Osteocyte (in vitro differentiated cells): ENCODE measurements at regions not wholly inside any gene's neighbourhood (a gene's known extent, or its start where the extent isn't known, plus 50 kb on each side); places are given as distances from the start of the nearest gene placed in this dataset.
A peak's percentile ranks its signal among the peaks of the same experiment; 100 is the strongest.
"Not testable (repeated sequence)": the region's sequence is repeated elsewhere in the genome, so short reads cannot be mapped to it uniquely, and the experiment has no call there.

Source experiments
- DNase-seq: peaks from one replicate; pipeline ENCODE4 v3.0.0; 2021; ENCODE audit warnings: mixed read lengths; ENCODE audit not compliant: unreplicated experiment; ENCODE audit errors: extremely low spot score
- H3K27ac Mint-ChIP-seq: one replicate; pipeline ENCODE4 v1.8.0; 2021; ENCODE audit warnings: mild to moderate bottlenecking, mixed read lengths; ENCODE audit not compliant: unreplicated experiment
- H3K27me3 Mint-ChIP-seq: one replicate; pipeline ENCODE4 v1.8.0; 2021; ENCODE audit warnings: mixed read lengths; ENCODE audit not compliant: unreplicated experiment
- H3K36me3 Mint-ChIP-seq: one replicate; pipeline ENCODE4 v1.8.0; 2021; ENCODE audit warnings: mixed read lengths; ENCODE audit not compliant: unreplicated experiment
- H3K4me1 Mint-ChIP-seq: one replicate; pipeline ENCODE4 v1.8.0; 2021; ENCODE audit warnings: mixed read lengths; ENCODE audit not compliant: unreplicated experiment
- H3K4me3 Mint-ChIP-seq: one replicate; pipeline ENCODE4 v1.8.0; 2021; ENCODE audit warnings: mild to moderate bottlenecking, moderate library complexity, mixed read lengths; ENCODE audit not compliant: unreplicated experiment
- H3K9me3 Mint-ChIP-seq: one replicate; pipeline ENCODE4 v1.8.0; 2021; ENCODE audit warnings: mixed read lengths; ENCODE audit not compliant: unreplicated experiment
- CTCF ChIP-seq: fragments of 200-600 bp; sonication (generic); IDR thresholded peaks from 2 replicates; pipeline ENCODE4 v1.5.0; 2021; ENCODE audit warnings: antibody characterized with exemption, mild to moderate bottlenecking, moderate library complexity

- no peak for DNase-seq
- Mint-ChIP-seq H3K4me1 (peaks cover 40% of the 10 kb centered on the region), H3K27me3 (no peaks in the 10 kb centered on the region), H3K9me3 (no peaks in the 10 kb centered on the region), H3K36me3 (no peaks in the 10 kb centered on the region), H3K27ac (peak overlapping the region; percentile 14), H3K4me3 (no peak overlapping the region)
- TF ChIP-seq CTCF: no peak
Observed at GRCh38 chrX:115388879-115389278, 99.4 kb downstream of the LUZP4 start.

GRCh38 chrX:115390078-115390477 lies 100.6 kb downstream of the LUZP4 start:
- peak overlapping the region; percentile 53 for H3K27ac Mint-ChIP-seq
- peaks cover 40% of the 10 kb centered on the region for H3K4me1 Mint-ChIP-seq
- no peak overlapping the region for H3K4me3 Mint-ChIP-seq
- H3K36me3 Mint-ChIP-seq: no peaks in the 10 kb centered on the region
- TF ChIP-seq CTCF: peak; percentile 22
- no peaks in the 10 kb centered on the region for H3K9me3 Mint-ChIP-seq
- DNase-seq: no peak
- H3K27me3 Mint-ChIP-seq: no peaks in the 10 kb centered on the region

- TF ChIP-seq CTCF: no peak
- no peak overlapping the region for H3K27ac Mint-ChIP-seq
Observed at GRCh38 chrX:115392031-115392430, 102.5 kb downstream of the LUZP4 start.

GRCh38 chrX:115392871-115393270 lies 103.4 kb downstream of the LUZP4 start:
- Mint-ChIP-seq H3K4me3 (no peak overlapping the region), H3K27me3 (no peaks in the 10 kb centered on the region), H3K9me3 (peaks cover 2% of the 10 kb centered on the region), H3K4me1 (peaks cover 41% of the 10 kb centered on the region), H3K36me3 (no peaks in the 10 kb centered on the region), H3K27ac (no peak overlapping the region)
- TF ChIP-seq CTCF: no peak
- DNase-seq: no peak

More at GRCh38 chrX:115392031-115392430, 102.5 kb downstream of the LUZP4 start:
- H3K36me3 Mint-ChIP-seq: no peaks in the 10 kb centered on the region
- no peaks in the 10 kb centered on the region for H3K9me3 Mint-ChIP-seq
- no peak overlapping the region for H3K4me3 Mint-ChIP-seq
- H3K27me3 Mint-ChIP-seq: no peaks in the 10 kb centered on the region
- no peak for DNase-seq
- peaks cover 40% of the 10 kb centered on the region for H3K4me1 Mint-ChIP-seq

- TF ChIP-seq CTCF: no peak
- no peaks in the 10 kb centered on the region for H3K36me3 Mint-ChIP-seq
- H3K27ac Mint-ChIP-seq: no peak overlapping the region
- DNase-seq: no peak
- H3K9me3 Mint-ChIP-seq: peaks cover 4% of the 10 kb centered on the region
- H3K4me3 Mint-ChIP-seq: no peak overlapping the region
- peaks cover 40% of the 10 kb centered on the region for H3K4me1 Mint-ChIP-seq
- H3K27me3 Mint-ChIP-seq: no peaks in the 10 kb centered on the region
Observed at GRCh38 chrX:115393271-115393670, 103.8 kb downstream of the LUZP4 start.

GRCh38 chrX:115394806-115395205 lies 105.3 kb downstream of the LUZP4 start:
- not testable (repeated sequence) for H3K9me3 Mint-ChIP-seq, H3K27ac Mint-ChIP-seq, H3K4me3 Mint-ChIP-seq, H3K27me3 Mint-ChIP-seq, H3K36me3 Mint-ChIP-seq, DNase-seq
- H3K4me1 Mint-ChIP-seq: peaks cover 28% of the 10 kb centered on the region
